K562 (cell line): ENCODE measurements at regions not wholly inside any gene's neighbourhood (a gene's known extent, or its start where the extent isn't known, plus 50 kb on each side); places are given as distances from the start of the nearest gene placed in this dataset.

Experiments used
- ATAC-seq: fragments of 200-7000 bp; cut with Tn5 transposase; 3 replicates; pipeline ENCODE4 v1.9.1; 2020; ENCODE audit warnings: moderate library complexity
- BruUV-seq: library from RNA; stranded (reverse); fragments of 400-500 nt; replicated peaks from 2 replicates; lab custom pipeline; 2021; lab: Mats Ljungman, UMichigan
- CTCF ChIA-PET: fragments of 300-600 bp; formaldehyde crosslinking; extraction: SDS; loops from one replicate; lab custom pipeline; 2021; ENCODE audit warnings: low intra/inter-chr PET ratio; lab: Yijun Ruan, JAX
- POLR2A ChIA-PET: fragments of 300-600, 350-650 bp; sonication (Branson Sonifier 250); formaldehyde crosslinking; extraction: SDS; loops from one replicate; lab custom pipeline; 2021; ENCODE audit warnings: antibody characterized with exemption, inconsistent platforms; lab: Yijun Ruan, JAX
- DNase-seq, 4 experiments: peaks; one replicate each; pipeline versions ENCODE4 v3.0.0 to v3.0.0-alpha.2; 2011 to 2018; ENCODE audit warnings: low spot score in 3 of 4, mixed read lengths in 3 of 4; ENCODE audit errors: extremely low read depth in 1 of 4
- FAIRE-seq: peaks from 2 replicates; lab custom pipeline; 2011; peaks lifted over from hg19 to GRCh38; lab: Jason Lieb, UNC
- H2AFZ ChIP-seq: 2 replicates; pipeline ENCODE4 v1.6.0; 2011; ENCODE audit warnings: low read depth, low read length, control low read depth, inconsistent platforms
- H3K27ac ChIP-seq: fragments of 200-600 bp; 3 replicates; pipeline ENCODE4 v1.8.0; 2011; ENCODE audit warnings: low read depth, mild to moderate bottlenecking, control low read depth, inconsistent platforms, low read length, moderate library complexity, mixed read lengths; ENCODE audit errors: extremely low read depth
- H3K27me3 ChIP-seq, 2 experiments: fragments of 300-600 bp in 1 of 2; 2 replicates in 1 of 2; 3 replicates in 1 of 2; pipeline versions ENCODE4 v1.6.0 to v1.8.0; 2011; ENCODE audit warnings: inconsistent platforms in 2 of 2, low read length in 2 of 2, mild to moderate bottlenecking in 1 of 2, mixed read lengths in 1 of 2, moderate library complexity in 1 of 2; ENCODE audit not compliant: control insufficient read depth in 2 of 2, insufficient read depth in 2 of 2
- H3K36me3 ChIP-seq: fragments of 300-600 bp; 3 replicates; pipeline ENCODE4 v1.8.0; 2011; ENCODE audit warnings: mild to moderate bottlenecking, low read length, inconsistent platforms; ENCODE audit not compliant: control insufficient read depth, insufficient read depth
- H3K4me1 ChIP-seq, 2 experiments: fragments of 200-600 bp in 1 of 2; replicated peaks in 1 of 2; 2 replicates in 1 of 2; 3 replicates in 1 of 2; pipeline versions ENCODE4 v1.5.1 to v1.8.0; 2011; ENCODE audit warnings: inconsistent platforms in 2 of 2, low read length in 2 of 2, mild to moderate bottlenecking in 1 of 2, mixed read lengths in 1 of 2, moderate library complexity in 1 of 2; ENCODE audit not compliant: control insufficient read depth in 2 of 2, insufficient read depth in 2 of 2
- H3K4me2 ChIP-seq: 2 replicates; pipeline ENCODE4 v1.6.1; 2011; ENCODE audit warnings: low read length, control low read depth, inconsistent platforms, mixed read lengths; ENCODE audit not compliant: insufficient read depth
- H3K4me3 ChIP-seq: fragments of 200-600 bp; sonication (generic), shearing (Covaris generic); 2 replicates; pipeline ENCODE4 v1.5.1; 2016; ENCODE audit warnings: control low read depth, inconsistent platforms
- H3K79me2 ChIP-seq: fragments of 200-600 bp; 3 replicates; pipeline ENCODE4 v1.8.0; 2011; ENCODE audit warnings: low read length, inconsistent platforms; ENCODE audit not compliant: control insufficient read depth, insufficient read depth
- H3K9ac ChIP-seq, 2 experiments: 2 replicates each; pipeline versions ENCODE4 v1.6.0 to v1.6.1; 2011; ENCODE audit warnings: low read depth in 2 of 2, low read length in 2 of 2, control low read depth in 1 of 2, inconsistent platforms in 1 of 2, mild to moderate bottlenecking in 1 of 2, mixed read lengths in 1 of 2; ENCODE audit not compliant: insufficient read depth in 1 of 2
- H3K9me1 ChIP-seq: one replicate; pipeline ENCODE4 v1.6.0; 2011; ENCODE audit warnings: inconsistent platforms, mild to moderate bottlenecking, low read length, moderate library complexity; ENCODE audit not compliant: control insufficient read depth, insufficient read depth
- H3K9me3 ChIP-seq: replicated peaks from 2 replicates; pipeline ENCODE4 v1.5.1; 2011; ENCODE audit warnings: low read depth, low read length, inconsistent platforms; ENCODE audit not compliant: control insufficient read depth, insufficient read depth
- H4K20me1 ChIP-seq: replicated peaks from 2 replicates; pipeline ENCODE4 v1.6.1; 2011; ENCODE audit warnings: low read length, inconsistent platforms, mixed read lengths; ENCODE audit not compliant: control insufficient read depth, insufficient read depth
- BCL6 ChIP-seq: fragments of 250-450 bp; sonication (Bioruptor Pico); IDR thresholded peaks from 2 replicates; pipeline ENCODE4 v1.4.0; 2020
- CHCHD3 ChIP-seq: fragments of 250-450 bp; sonication (Bioruptor Pico); IDR thresholded peaks from 2 replicates; pipeline ENCODE4 v2.1.2; 2022; ENCODE audit warnings: mild to moderate bottlenecking
- CHD1 ChIP-seq: fragments of 200-600 bp; sonication (generic); IDR thresholded peaks from one replicate; pipeline ENCODE4 v1.6.1; 2012; ENCODE audit warnings: mild to moderate bottlenecking, moderate library complexity, low read length, inconsistent platforms
- ETV5 ChIP-seq: sonication (generic); formaldehyde crosslinking; IDR thresholded peaks from 2 replicates; pipeline ENCODE4 v1.4.0; 2020; ENCODE audit warnings: low read depth, mild to moderate bottlenecking, missing genetic modification reagents
- GTF2F1 ChIP-seq: IDR thresholded peaks from 2 replicates; pipeline ENCODE4 v1.6.1; 2011; ENCODE audit warnings: low read depth, low read length, improper control_type of control experiment
- MEF2A ChIP-seq: IDR thresholded peaks from 2 replicates; pipeline ENCODE4 v1.6.1; 2011; ENCODE audit warnings: low read depth, mild to moderate bottlenecking, low read length, moderate library complexity; ENCODE audit not compliant: control insufficient read depth
- NFRKB ChIP-seq: fragments of 450-650 bp; IDR thresholded peaks from 2 replicates; pipeline ENCODE4 v1.6.1; 2016; ENCODE audit warnings: low read depth
- RBBP5 ChIP-seq: fragments of 200-600 bp; sonication (generic); IDR thresholded peaks from 2 replicates; pipeline ENCODE4 v1.6.1; 2012; ENCODE audit warnings: borderline replicate concordance, mild to moderate bottlenecking, low read length, control low read depth, inconsistent platforms; ENCODE audit not compliant: insufficient read depth, poor library complexity, severe bottlenecking
- SOX6 ChIP-seq: fragments of 450-650 bp; IDR thresholded peaks from 2 replicates; pipeline ENCODE4 v1.6.1; 2014; ENCODE audit warnings: mild to moderate bottlenecking
- TFAM ChIP-seq: fragments of 250-450 bp; sonication (Bioruptor Pico); conservative IDR thresholded peaks from 2 replicates; pipeline ENCODE4 v1.5.0; 2021; ENCODE audit warnings: mild to moderate bottlenecking, moderate library complexity
- ZNF699 ChIP-seq: fragments of 250-450 bp; sonication (Bioruptor Pico); IDR thresholded peaks from 2 replicates; pipeline ENCODE4 v1.8.0; 2021; ENCODE audit warnings: mild to moderate bottlenecking, moderate library complexity; ENCODE audit not compliant: insufficient replicate concordance
- in situ Hi-C: fragments of 300-500 bp; cut with MboI; formaldehyde crosslinking; loops from 4 replicates; pipeline ENCODE4 v1.15.0; 2018; ENCODE audit warnings: inconsistent platforms, mixed read lengths
- intact Hi-C: fragments of 100-400 bp; cut with micrococcal nuclease; formaldehyde crosslinking; loops from 2 replicates; pipeline ENCODE4 v1.14.2; 2022
- TF ChIP-seq, protein P1 (sequence below): sonication (generic); formaldehyde crosslinking; IDR thresholded peaks from 2 replicates; pipeline ENCODE4 v1.8.0; 2022; ENCODE audit warnings: mild to moderate bottlenecking, missing genetic modification reagents
- TF ChIP-seq, protein P2 (sequence below): fragments of 200-400 bp; formaldehyde crosslinking; IDR thresholded peaks from 2 replicates; pipeline ENCODE4 v1.6.1; 2017; ENCODE audit warnings: mild to moderate bottlenecking, low read depth, low read length, moderate library complexity
- TF ChIP-seq, protein P3 (sequence below): fragments of 450-650 bp; formaldehyde crosslinking; conservative IDR thresholded peaks from 2 replicates; pipeline ENCODE4 v1.4.0; 2022; ENCODE audit warnings: mild to moderate bottlenecking, missing genetic modification characterization
- TF ChIP-seq, protein P4 (sequence below): sonication (generic); formaldehyde crosslinking; IDR thresholded peaks from 2 replicates; pipeline ENCODE4 v1.9.0; 2022; ENCODE audit warnings: mild to moderate bottlenecking, missing genetic modification reagents

DNA sequence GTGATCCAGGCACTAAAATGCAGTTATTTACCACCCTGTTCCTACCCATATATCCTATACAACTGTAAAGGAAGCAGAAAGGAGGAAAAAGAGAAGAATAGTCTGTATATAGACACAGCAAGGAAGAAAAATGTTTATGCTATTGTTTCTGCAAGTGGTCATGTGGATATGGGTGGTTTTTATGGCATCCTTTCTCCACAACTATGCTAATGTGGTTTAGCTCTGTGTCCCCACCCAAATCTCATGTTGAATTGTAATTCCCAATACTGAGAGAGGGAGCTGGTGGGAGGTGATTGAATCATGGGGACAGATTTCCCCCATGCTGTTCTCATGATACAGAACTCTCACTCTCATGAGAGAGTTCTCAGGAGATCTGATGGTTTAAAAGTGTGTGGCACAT is 439.8 kb downstream of the ZSWIM6 start:
- no peaks in the 10 kb centered on the region for H3K79me2 ChIP-seq
- no peaks in the 10 kb centered on the region for H4K20me1 ChIP-seq
- no peak overlapping the region for H3K4me2 ChIP-seq
- H3K4me1 ChIP-seq, result no peaks in the 10 kb centered on the region
- no peaks in the 10 kb centered on the region for H3K9me1 ChIP-seq
- no peaks in the 10 kb centered on the region for H3K27me3 ChIP-seq
- FAIRE-seq, result no peak
- no peak overlapping the region for H3K27ac ChIP-seq
- no peak overlapping the region for H3K4me3 ChIP-seq
- in situ Hi-C loops, result no loop called here
- no peak for ATAC-seq
- no TSS peak for BruUV-seq
- no peak for DNase-seq
- ChIA-PET POLR2A (no interaction called here), CTCF (no interaction called here)
- no peaks in the 10 kb centered on the region for H3K36me3 ChIP-seq
- intact Hi-C loops, result no loop called here
- H2AFZ ChIP-seq, result no peak overlapping the region
- no peak overlapping the region for H3K9ac ChIP-seq
- H3K9me3 ChIP-seq, result no peaks in the 10 kb centered on the region
- TF ChIP-seq BCL6 (no peak), RBBP5 (no peak), TFAM (CRISPR knock-in tag) (no peak), NFRKB (no peak), ETV5 (CRISPR knock-in tag) (no peak), MEF2A (no peak), CHCHD3 (CRISPR knock-in tag) (no peak), ZNF699 (CRISPR knock-in tag) (no peak), SOX6 (no peak), GTF2F1 (no peak), CHD1 (no peak)
- TF ChIP-seq, protein P1, sequence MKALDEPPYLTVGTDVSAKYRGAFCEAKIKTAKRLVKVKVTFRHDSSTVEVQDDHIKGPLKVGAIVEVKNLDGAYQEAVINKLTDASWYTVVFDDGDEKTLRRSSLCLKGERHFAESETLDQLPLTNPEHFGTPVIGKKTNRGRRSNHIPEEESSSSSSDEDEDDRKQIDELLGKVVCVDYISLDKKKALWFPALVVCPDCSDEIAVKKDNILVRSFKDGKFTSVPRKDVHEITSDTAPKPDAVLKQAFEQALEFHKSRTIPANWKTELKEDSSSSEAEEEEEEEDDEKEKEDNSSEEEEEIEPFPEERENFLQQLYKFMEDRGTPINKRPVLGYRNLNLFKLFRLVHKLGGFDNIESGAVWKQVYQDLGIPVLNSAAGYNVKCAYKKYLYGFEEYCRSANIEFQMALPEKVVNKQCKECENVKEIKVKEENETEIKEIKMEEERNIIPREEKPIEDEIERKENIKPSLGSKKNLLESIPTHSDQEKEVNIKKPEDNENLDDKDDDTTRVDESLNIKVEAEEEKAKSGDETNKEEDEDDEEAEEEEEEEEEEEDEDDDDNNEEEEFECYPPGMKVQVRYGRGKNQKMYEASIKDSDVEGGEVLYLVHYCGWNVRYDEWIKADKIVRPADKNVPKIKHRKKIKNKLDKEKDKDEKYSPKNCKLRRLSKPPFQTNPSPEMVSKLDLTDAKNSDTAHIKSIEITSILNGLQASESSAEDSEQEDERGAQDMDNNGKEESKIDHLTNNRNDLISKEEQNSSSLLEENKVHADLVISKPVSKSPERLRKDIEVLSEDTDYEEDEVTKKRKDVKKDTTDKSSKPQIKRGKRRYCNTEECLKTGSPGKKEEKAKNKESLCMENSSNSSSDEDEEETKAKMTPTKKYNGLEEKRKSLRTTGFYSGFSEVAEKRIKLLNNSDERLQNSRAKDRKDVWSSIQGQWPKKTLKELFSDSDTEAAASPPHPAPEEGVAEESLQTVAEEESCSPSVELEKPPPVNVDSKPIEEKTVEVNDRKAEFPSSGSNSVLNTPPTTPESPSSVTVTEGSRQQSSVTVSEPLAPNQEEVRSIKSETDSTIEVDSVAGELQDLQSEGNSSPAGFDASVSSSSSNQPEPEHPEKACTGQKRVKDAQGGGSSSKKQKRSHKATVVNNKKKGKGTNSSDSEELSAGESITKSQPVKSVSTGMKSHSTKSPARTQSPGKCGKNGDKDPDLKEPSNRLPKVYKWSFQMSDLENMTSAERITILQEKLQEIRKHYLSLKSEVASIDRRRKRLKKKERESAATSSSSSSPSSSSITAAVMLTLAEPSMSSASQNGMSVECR (CRISPR knock-in tag), result no peak
- TF ChIP-seq, protein P2, sequence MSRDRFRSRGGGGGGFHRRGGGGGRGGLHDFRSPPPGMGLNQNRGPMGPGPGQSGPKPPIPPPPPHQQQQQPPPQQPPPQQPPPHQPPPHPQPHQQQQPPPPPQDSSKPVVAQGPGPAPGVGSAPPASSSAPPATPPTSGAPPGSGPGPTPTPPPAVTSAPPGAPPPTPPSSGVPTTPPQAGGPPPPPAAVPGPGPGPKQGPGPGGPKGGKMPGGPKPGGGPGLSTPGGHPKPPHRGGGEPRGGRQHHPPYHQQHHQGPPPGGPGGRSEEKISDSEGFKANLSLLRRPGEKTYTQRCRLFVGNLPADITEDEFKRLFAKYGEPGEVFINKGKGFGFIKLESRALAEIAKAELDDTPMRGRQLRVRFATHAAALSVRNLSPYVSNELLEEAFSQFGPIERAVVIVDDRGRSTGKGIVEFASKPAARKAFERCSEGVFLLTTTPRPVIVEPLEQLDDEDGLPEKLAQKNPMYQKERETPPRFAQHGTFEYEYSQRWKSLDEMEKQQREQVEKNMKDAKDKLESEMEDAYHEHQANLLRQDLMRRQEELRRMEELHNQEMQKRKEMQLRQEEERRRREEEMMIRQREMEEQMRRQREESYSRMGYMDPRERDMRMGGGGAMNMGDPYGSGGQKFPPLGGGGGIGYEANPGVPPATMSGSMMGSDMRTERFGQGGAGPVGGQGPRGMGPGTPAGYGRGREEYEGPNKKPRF, result no peak
- TF ChIP-seq, protein P3, sequence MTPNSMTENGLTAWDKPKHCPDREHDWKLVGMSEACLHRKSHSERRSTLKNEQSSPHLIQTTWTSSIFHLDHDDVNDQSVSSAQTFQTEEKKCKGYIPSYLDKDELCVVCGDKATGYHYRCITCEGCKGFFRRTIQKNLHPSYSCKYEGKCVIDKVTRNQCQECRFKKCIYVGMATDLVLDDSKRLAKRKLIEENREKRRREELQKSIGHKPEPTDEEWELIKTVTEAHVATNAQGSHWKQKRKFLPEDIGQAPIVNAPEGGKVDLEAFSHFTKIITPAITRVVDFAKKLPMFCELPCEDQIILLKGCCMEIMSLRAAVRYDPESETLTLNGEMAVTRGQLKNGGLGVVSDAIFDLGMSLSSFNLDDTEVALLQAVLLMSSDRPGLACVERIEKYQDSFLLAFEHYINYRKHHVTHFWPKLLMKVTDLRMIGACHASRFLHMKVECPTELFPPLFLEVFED (CRISPR knock-in tag), result no peak
- TF ChIP-seq, protein P4, sequence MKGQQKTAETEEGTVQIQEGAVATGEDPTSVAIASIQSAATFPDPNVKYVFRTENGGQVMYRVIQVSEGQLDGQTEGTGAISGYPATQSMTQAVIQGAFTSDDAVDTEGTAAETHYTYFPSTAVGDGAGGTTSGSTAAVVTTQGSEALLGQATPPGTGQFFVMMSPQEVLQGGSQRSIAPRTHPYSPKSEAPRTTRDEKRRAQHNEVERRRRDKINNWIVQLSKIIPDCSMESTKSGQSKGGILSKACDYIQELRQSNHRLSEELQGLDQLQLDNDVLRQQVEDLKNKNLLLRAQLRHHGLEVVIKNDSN (CRISPR knock-in tag), result no peak
